LNCAP (cell line): ENCODE measurements at regions not wholly inside any gene's neighbourhood (a gene's known extent, or its start where the extent isn't known, plus 50 kb on each side); places are given as distances from the start of the nearest gene placed in this dataset.

Experiments used
- TF ChIP-seq, protein P1 (sequence below): fragments of 450-650 bp; IDR thresholded peaks from 2 replicates; pipeline ENCODE4 v1.5.1; 2017; ENCODE audit warnings: mild to moderate bottlenecking

DNA sequence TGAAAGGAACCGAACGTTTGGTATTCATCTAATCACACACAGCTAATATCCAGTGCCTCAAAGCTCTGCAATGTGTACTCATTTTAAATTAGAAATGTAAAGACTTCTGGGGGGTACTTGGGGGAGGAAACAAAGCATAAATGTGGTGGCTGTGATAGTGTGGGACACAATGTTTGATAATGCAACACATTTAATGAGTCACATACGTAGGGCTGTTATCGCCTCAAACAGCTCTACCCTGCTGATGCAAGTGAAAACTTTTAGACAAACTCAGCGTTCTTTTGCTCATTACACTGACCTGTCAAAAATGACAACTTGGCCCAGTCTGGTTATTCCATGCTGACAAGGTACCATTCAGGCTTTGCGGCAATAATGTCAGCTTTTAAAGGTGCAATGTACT, 1227.1 kb upstream of the CELF4 start:
- TF ChIP-seq, protein P1, sequence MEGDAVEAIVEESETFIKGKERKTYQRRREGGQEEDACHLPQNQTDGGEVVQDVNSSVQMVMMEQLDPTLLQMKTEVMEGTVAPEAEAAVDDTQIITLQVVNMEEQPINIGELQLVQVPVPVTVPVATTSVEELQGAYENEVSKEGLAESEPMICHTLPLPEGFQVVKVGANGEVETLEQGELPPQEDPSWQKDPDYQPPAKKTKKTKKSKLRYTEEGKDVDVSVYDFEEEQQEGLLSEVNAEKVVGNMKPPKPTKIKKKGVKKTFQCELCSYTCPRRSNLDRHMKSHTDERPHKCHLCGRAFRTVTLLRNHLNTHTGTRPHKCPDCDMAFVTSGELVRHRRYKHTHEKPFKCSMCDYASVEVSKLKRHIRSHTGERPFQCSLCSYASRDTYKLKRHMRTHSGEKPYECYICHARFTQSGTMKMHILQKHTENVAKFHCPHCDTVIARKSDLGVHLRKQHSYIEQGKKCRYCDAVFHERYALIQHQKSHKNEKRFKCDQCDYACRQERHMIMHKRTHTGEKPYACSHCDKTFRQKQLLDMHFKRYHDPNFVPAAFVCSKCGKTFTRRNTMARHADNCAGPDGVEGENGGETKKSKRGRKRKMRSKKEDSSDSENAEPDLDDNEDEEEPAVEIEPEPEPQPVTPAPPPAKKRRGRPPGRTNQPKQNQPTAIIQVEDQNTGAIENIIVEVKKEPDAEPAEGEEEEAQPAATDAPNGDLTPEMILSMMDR = no peak

- TF ChIP-seq, protein P1 = no peak
Measured at GRCh38 chr18:38790786-38791185, 1225.2 kb upstream of the CELF4 start.

GRCh38 chr18:38790303-38790702, 1224.7 kb upstream of the CELF4 start:
- TF ChIP-seq, protein P1 = no peak; the same call in 1 of the 2 replicates

DNA sequence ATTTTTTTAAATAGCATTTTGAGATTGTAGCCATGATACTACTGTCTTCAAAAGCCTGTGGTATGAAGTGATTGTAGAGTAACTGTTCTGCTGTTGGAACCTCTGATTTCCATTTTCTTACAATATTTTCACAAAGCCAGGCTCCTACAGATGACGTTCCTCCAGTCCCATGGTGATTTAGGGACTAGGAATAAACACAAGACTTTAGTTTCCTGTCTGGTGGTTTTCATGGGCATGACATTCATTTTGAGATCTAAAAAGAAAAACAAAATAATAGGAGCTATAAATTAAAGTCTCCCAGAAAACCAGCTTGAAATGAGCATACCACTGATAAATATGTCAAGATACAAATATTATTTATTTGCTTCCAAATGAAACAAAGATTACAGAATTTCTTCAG, 1223.5 kb upstream of the CELF4 start:
- TF ChIP-seq, protein P1 = no peak

- TF ChIP-seq, protein P1 = no peak
Measured at GRCh38 chr18:38786906-38787305, 1221.3 kb upstream of the CELF4 start.

DNA sequence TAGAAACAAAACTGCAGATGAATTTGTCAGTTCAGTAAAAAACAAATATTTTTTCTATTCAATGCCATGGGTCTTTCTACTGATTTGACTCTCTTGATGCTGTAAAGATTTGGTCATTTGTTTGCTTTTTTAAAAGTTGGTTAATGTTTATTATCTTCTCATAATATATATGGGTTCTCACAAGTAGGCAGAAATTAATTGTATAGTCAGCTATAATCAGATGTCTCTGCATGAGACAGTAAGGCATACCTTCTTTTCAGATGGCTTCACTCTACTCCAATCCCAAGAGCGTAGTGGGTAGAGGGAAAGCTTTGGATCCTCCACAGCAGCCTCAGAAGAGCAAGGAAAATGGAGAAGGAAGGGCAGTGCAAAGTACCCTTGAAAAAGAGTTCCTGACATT, 1202.9 kb upstream of the CELF4 start:
- TF ChIP-seq, protein P1 = no peak

DNA sequence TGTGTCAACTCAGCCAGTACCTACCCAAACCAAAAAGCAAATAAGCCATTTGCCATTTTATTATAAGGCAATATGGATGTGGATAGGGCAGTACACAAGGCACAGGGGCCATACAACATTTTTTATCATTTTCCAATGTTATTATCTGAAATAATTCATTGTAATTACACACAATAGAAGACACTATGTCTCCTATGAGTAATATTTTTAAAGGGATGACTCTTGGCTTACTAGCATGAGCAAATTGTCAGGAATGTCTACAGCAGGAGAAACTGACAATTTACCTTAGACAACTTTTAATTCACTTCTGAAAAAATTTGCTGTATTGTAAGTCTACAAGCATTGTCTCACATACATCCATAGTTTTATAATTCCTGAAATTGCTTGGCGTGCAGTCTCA, 1193.9 kb upstream of the CELF4 start:
- TF ChIP-seq, protein P1 = no peak

- TF ChIP-seq, protein P1 = no peak
Measured at GRCh38 chr18:38756436-38756835, 1190.8 kb upstream of the CELF4 start.
